Urothelium cell line (cell line): ENCODE measurements at regions not wholly inside any gene's neighbourhood (a gene's known extent, or its start where the extent isn't known, plus 50 kb on each side); places are given as distances from the start of the nearest gene placed in this dataset.

Source experiments
- DNase-seq: peaks from one replicate; pipeline ENCODE4 v3.0.0; 2011; ENCODE audit warnings: low spot score, mixed read lengths
- FAIRE-seq: peaks from 2 replicates; lab custom pipeline; 2011; peaks lifted over from hg19 to GRCh38; lab: Jason Lieb, UNC

- no peak for FAIRE-seq
- no peak for DNase-seq
These were observed 158.9 kb upstream of the AKIRIN2 start for GRCh38 chr6:87860902-87861301.

GRCh38 chr6:87858440-87858839, 156.4 kb upstream of the AKIRIN2 start:
- DNase-seq (no peak), FAIRE-seq (no peak)

- FAIRE-seq: no peak
These were observed 149.8 kb upstream of the AKIRIN2 start for GRCh38 chr6:87851674-87852299.

GRCh38 chr6:87848616-87849015, 146.6 kb upstream of the AKIRIN2 start:
- FAIRE-seq: no peak

More at GRCh38 chr6:87851674-87852299, 149.8 kb upstream of the AKIRIN2 start:
- DNase-seq: no peak

GRCh38 chr6:87847830-87848210, 145.8 kb upstream of the AKIRIN2 start:
- no peak for DNase-seq
- no peak for FAIRE-seq

More at GRCh38 chr6:87848616-87849015, 146.6 kb upstream of the AKIRIN2 start:
- DNase-seq: no peak

- DNase-seq: no peak
- FAIRE-seq: no peak
These were observed 145.2 kb upstream of the AKIRIN2 start for GRCh38 chr6:87847135-87847829.

- DNase-seq (no peak), FAIRE-seq (no peak)
These were observed 144.4 kb upstream of the AKIRIN2 start for GRCh38 chr6:87846434-87846833.

- no peak for DNase-seq
These were observed 138.3 kb upstream of the AKIRIN2 start for GRCh38 chr6:87840324-87840723.

GRCh38 chr6:87837876-87838275, 135.8 kb upstream of the AKIRIN2 start:
- no peak for DNase-seq
- no peak for FAIRE-seq

More at GRCh38 chr6:87840324-87840723, 138.3 kb upstream of the AKIRIN2 start:
- no peak for FAIRE-seq

GRCh38 chr6:87837444-87837843, 135.4 kb upstream of the AKIRIN2 start:
- FAIRE-seq (no peak), DNase-seq (no peak)

- DNase-seq (peak; percentile 9), FAIRE-seq (no peak)
These were observed 130.2 kb upstream of the AKIRIN2 start for GRCh38 chr6:87832025-87832825.

GRCh38 chr6:87830907-87831306, 128.9 kb upstream of the AKIRIN2 start:
- no peak for DNase-seq
- no peak for FAIRE-seq

- FAIRE-seq (no peak), DNase-seq (no peak)
These were observed 127.6 kb upstream of the AKIRIN2 start for GRCh38 chr6:87829622-87830121.

GRCh38 chr6:87828044-87828443, 126.0 kb upstream of the AKIRIN2 start:
- FAIRE-seq: no peak

GRCh38 chr6:87827346-87827745, 125.3 kb upstream of the AKIRIN2 start:
- no peak for FAIRE-seq
- no peak for DNase-seq

More at GRCh38 chr6:87828044-87828443, 126.0 kb upstream of the AKIRIN2 start:
- DNase-seq: no peak

- FAIRE-seq: no peak
- no peak for DNase-seq
These were observed 124.4 kb upstream of the AKIRIN2 start for GRCh38 chr6:87826424-87826823.

- DNase-seq: no peak
- no peak for FAIRE-seq
These were observed 123.8 kb upstream of the AKIRIN2 start for GRCh38 chr6:87825821-87826221.

- FAIRE-seq: no peak
- DNase-seq: no peak
These were observed 123.0 kb upstream of the AKIRIN2 start for GRCh38 chr6:87824958-87825491.

- DNase-seq (no peak), FAIRE-seq (no peak)
These were observed 120.0 kb upstream of the AKIRIN2 start for GRCh38 chr6:87822011-87822410.

GRCh38 chr6:87820343-87820984, 118.4 kb upstream of the AKIRIN2 start:
- DNase-seq: no peak
- FAIRE-seq: no peak

GRCh38 chr6:87817183-87817582, 115.2 kb upstream of the AKIRIN2 start:
- no peak for FAIRE-seq
- DNase-seq: no peak
